HG03039 (cell line): ENCODE measurements at regions not wholly inside any gene's neighbourhood (a gene's known extent, or its start where the extent isn't known, plus 50 kb on each side); places are given as distances from the start of the nearest gene placed in this dataset.
A peak's percentile ranks its signal among the peaks of the same experiment; 100 is the strongest.
"Not testable (repeated sequence)": the region's sequence is repeated elsewhere in the genome, so short reads cannot be mapped to it uniquely, and the experiment has no call there.

Experiments
- ATAC-seq: cut with Tn5 transposase; IDR thresholded peaks from one replicate; pipeline ENCODE4 v1.9.1; 2021; ENCODE audit warnings: mild to moderate bottlenecking, moderate library complexity; ENCODE audit not compliant: unreplicated experiment

- peak; percentile 62 for ATAC-seq
Measured at GRCh38 chr1:99062192-99062591, 57.5 kb upstream of the PLPPR5 start.

DNA sequence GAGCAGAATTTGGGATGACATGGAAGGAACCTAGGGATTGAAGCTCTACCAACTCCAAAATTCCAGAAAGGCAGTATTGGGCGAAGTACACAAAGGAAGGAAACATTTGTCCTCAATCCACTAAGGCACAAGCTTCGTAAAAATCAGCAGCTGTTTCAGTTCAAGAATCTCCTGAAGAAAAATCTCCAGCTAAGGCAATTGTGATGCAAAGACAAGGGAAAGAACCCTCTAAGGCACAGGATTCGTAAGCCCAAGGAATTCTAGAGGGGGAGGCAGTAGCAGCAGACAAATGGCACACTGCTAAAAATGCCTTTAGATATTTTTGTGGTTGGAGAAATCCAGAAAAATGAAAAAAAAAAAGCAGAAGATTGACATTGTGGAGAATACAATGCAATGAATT lies 64.5 kb upstream of the PLPPR5 start:
- ATAC-seq: no peak

DNA sequence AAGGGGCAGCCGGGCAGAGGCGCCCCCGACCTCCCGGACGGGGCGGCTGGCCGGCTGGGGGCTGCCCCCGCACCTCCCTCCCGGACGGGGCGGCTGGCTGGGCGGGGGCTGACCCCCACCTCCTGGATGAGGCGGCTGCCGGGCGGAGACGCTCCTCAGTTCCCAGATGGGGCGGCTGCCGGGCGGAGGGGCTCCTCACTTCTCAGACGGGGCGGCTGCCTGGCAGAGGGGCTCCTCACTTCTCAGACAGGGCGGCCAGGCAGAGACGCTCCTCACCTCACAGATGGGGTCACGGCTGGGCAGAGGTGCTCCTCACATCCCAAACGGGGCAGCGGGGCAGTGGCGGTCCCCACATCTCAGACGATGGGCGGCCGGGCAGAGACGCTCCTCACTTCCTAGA lies 73.9 kb upstream of the PLPPR5 start:
- not testable (repeated sequence) for ATAC-seq

- ATAC-seq: no peak
Measured at GRCh38 chr1:99082366-99082765, 77.7 kb upstream of the PLPPR5 start.

DNA sequence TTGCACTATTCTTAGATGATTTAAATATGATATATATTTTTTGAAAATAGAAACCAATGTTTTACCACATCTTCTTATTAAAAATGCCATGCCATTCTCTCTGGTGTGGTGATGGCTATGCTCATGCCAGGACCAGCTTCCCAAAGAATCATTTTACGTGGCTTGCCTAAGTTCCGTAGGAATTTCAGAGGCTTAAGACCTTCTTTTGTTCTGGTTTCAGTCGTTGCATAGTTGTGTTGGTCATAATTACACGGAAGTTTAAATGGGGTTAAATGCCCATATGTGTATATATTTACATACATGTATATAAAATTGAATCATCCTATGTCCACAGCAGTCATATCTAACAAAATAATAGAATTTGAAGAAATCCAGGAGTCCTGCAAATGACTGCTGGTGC lies 78.7 kb upstream of the PLPPR5 start:
- ATAC-seq: no peak

- no peak for ATAC-seq
Measured at GRCh38 chr1:99084562-99084961, 79.9 kb upstream of the PLPPR5 start.

DNA sequence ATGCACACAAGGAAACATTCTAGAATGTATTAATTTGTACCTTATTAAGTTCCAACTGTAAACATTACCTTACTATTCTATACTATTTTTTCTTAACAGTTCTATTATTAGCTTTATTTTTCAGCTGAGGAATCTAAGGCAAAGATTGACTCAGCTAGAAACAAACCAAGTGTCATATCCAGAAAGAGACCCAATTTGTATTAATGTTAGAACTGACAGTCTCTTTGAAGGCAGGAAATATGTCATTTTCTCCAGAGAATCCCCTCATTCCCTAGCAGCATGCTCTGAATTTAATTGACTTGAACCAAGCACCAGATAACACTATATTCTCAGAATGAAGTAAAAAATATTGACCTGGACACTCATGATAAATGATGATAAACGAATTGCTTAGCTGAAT lies 81.4 kb upstream of the PLPPR5 start:
- ATAC-seq: no peak

DNA sequence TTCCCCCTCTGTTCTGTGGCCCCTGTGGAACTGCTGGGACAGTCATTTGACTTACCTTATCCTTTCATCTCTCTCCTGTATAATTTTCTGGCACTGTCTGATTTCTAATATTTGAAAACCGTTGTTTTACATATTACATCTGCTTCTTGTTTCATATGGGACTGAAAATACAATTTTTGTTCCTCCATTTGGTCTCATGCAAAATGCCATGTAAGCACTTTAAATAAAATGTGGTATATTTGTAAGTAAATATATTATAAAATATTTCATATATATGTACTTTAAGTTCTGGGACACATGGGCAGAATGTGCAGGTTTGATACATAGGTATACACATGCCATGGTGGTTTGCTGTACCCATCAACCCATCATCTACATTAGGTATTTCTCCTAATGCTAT lies 93.9 kb upstream of the PLPPR5 start:
- ATAC-seq: no peak

DNA sequence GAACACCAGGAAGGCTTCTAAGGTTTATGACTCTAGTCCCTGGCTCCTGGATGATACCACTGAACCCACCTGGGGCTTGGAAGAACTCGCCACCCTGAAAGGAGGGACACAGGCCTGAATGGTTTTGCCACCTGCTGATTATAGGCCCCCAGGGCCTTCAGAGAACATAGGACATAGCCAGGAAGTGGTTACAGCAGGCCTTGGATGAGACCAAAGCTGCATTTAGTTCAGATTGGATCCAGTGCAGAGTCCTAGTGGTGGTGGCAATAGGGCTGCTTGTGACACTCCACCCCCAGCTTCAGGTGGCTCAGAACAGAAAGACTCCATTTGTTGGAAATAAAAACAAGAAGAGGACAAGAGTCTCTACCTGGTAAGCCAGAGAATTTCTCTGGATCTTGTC lies 101.6 kb upstream of the PLPPR5 start:
- no peak for ATAC-seq

GRCh38 chr1:99107680-99108079 lies 103.0 kb upstream of the PLPPR5 start:
- ATAC-seq: no peak

DNA sequence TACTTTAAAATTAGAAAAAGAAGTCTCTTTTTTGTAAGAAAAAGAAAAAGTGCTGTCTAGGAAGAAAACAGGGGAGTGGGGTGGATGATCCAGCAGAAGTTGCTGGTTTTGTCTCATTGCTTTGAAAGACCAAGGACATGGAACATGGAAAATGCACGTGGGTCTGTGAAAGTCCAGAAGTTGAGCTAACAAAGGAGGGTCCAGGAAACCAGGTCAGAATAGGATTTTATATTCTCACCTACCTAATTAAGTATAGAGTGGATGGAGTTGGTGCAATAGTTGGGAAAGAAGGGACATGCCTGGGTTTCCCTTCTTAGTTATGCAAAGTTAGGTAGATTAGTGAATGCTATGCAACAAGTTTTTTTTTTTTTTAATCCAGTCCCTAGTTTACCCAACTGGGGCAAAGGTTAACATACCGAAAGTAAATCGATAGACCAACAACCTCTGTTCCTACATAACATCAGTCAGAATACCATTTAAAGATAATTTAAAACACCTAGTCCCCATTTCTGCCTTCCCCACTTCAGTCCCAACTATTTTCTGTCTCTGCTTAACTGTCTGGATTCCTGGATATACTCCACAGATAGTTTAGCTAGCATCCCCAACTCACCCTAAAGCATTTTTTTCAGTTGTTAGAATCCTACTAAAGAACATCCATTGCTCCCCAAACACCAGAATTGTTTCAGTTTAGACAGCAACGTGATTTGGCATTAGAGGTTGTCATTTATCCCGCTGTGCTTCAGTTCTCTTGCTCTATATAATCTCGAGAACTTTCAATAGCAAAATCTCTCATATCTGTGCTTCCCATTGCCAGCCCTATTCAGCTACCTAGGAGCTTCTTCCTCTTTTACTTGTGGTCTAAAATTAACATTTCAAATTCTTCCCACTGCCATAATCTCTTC lies 105.7 kb upstream of the PLPPR5 start:
- ATAC-seq: no peak

GRCh38 chr1:99115231-99115630 lies 110.6 kb upstream of the PLPPR5 start:
- ATAC-seq: no peak

DNA sequence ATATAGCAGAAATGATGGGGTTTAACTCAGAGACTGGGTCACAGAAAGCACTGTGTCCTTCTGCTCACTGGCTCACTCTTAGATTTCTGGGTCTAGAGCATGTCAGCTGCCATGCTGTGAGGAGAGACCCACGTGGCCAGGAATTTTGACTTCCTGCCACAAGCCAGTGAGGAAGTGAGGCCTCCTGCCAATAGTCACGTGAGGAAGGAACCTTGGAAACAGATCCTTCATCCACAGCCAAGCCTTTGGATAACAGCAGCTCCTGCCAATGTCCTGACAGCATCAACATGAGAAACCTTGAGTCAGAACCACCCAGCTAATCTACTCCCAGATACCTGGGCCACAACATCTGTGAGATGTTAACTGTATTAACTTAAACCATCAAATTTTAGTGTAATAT lies 114.5 kb upstream of the PLPPR5 start:
- ATAC-seq: no peak

- ATAC-seq: no peak
Measured at GRCh38 chr1:99122039-99122438, 117.4 kb upstream of the PLPPR5 start.

- no peak for ATAC-seq
Measured at GRCh38 chr1:99123936-99124335, 119.3 kb upstream of the PLPPR5 start.

DNA sequence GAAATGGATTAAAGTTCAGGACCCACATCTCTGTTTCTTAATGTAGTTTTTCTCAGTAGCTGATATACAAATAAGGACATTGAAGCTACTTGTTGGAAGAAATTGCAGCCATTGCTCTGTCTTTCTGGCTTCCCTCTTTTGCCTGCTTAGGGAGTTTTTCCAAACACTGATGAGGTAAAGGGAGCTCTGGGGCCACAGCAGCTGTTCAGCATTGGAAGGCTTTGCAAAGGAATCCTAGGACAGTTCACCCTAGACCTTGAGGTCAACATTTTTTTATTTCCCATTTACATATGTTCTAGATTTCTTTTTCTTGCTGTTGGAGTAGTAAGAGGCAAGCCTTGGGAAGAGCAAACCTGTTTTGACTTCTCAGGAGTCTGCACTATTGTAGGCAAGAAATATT lies 126.9 kb upstream of the PLPPR5 start:
- ATAC-seq: no peak

GRCh38 chr1:99133756-99134500 lies 129.3 kb upstream of the PLPPR5 start:
- no peak for ATAC-seq

GRCh38 chr1:99137554-99138206 lies 126.6 kb upstream of the PLPPR4 start:
- no peak for ATAC-seq

- ATAC-seq: no peak
Measured at GRCh38 chr1:99139876-99140275, 124.4 kb upstream of the PLPPR4 start.

GRCh38 chr1:99146129-99146848 lies 118.0 kb upstream of the PLPPR4 start:
- ATAC-seq: no peak

- ATAC-seq: no peak
Measured at GRCh38 chr1:99149952-99150351, 114.3 kb upstream of the PLPPR4 start.
